ENCODE measurements at regions not wholly inside any gene's neighbourhood (a gene's known extent, or its start where the extent isn't known, plus 50 kb on each side); places are given as distances from the start of the nearest gene placed in this dataset.

GRCh38 chr16:48740964-48741363 lies 131.0 kb upstream of the N4BP1 start:
- H3K4me3 ChIP-seq (replicated peaks; ENCODE audit: low read depth, low read length) = no peak overlapping the region
- no peak for TF ChIP-seq CTCF (IDR thresholded peaks at IDR 0.05; ENCODE audit: low read length, missing control alignments)

GRCh38 chr16:48734220-48734619 lies 124.2 kb upstream of the N4BP1 start:
- no peak for TF ChIP-seq CTCF (IDR thresholded peaks at IDR 0.05; ENCODE audit: low read length, missing control alignments)
- H3K4me3 ChIP-seq (replicated peaks; ENCODE audit: low read depth, low read length) = no peak overlapping the region
- no peak for DNase-seq (ENCODE audit: low read depth)

More at GRCh38 chr16:48740964-48741363, 131.0 kb upstream of the N4BP1 start:
- DNase-seq (ENCODE audit: low read depth) = no peak

- no peak for TF ChIP-seq CTCF (IDR thresholded peaks at IDR 0.05; ENCODE audit: low read length, missing control alignments)
- H3K4me3 ChIP-seq (replicated peaks; ENCODE audit: low read depth, low read length) = no peak overlapping the region
- no peak for DNase-seq (ENCODE audit: low read depth)
Measured at GRCh38 chr16:48704710-48705109, 94.7 kb upstream of the N4BP1 start.

- DNase-seq (ENCODE audit: low read depth) = peak; percentile 80
- TF ChIP-seq CTCF (IDR thresholded peaks at IDR 0.05; ENCODE audit: low read length, missing control alignments) = peak; percentile 85
- H3K4me3 ChIP-seq (replicated peaks; ENCODE audit: low read depth, low read length) = no peak overlapping the region
Measured at GRCh38 chr16:48687421-48688038, 77.5 kb upstream of the N4BP1 start.

GRCh38 chr16:48684148-48684547 lies 74.2 kb upstream of the N4BP1 start:
- TF ChIP-seq CTCF (IDR thresholded peaks at IDR 0.05; ENCODE audit: low read length, missing control alignments) = no peak
- no peak for DNase-seq (ENCODE audit: low read depth)
- H3K4me3 ChIP-seq (replicated peaks; ENCODE audit: low read depth, low read length) = no peak overlapping the region

- TF ChIP-seq CTCF (IDR thresholded peaks at IDR 0.05; ENCODE audit: low read length, missing control alignments) = no peak
- H3K4me3 ChIP-seq (replicated peaks; ENCODE audit: low read depth, low read length) = no peak overlapping the region
- DNase-seq (ENCODE audit: low read depth) = no peak
Measured at GRCh38 chr16:48682971-48683370, 73.0 kb upstream of the N4BP1 start.

GRCh38 chr16:48681520-48681919 lies 71.5 kb upstream of the N4BP1 start:
- no peak for TF ChIP-seq CTCF (IDR thresholded peaks at IDR 0.05; ENCODE audit: low read length, missing control alignments)
- DNase-seq (ENCODE audit: low read depth) = no peak

More at GRCh38 chr16:48681520-48681919, 71.5 kb upstream of the N4BP1 start:
- H3K4me3 ChIP-seq (replicated peaks; ENCODE audit: low read depth, low read length) = no peak overlapping the region
